Endothelial cell of umbilical vein (primary cell): ENCODE measurements at regions not wholly inside any gene's neighbourhood (a gene's known extent, or its start where the extent isn't known, plus 50 kb on each side); places are given as distances from the start of the nearest gene placed in this dataset.

ENCODE experiments used
- BruUV-seq: library from RNA; stranded (reverse); fragments of 400-500 nt; replicated peaks from 2 replicates; lab custom pipeline; 2021; lab: Mats Ljungman, UMichigan
- CTCF ChIA-PET: fragments of 300-600, 350-600 bp; sonication (Branson Sonifier 250); formaldehyde crosslinking; loops from one replicate; lab custom pipeline; 2021; ENCODE audit warnings: antibody characterized with exemption, inconsistent platforms; lab: Charles Lee
- POLR2A ChIA-PET: fragments of 300-600, 350-600 bp; sonication (Branson Sonifier 250); formaldehyde crosslinking; loops from one replicate; lab custom pipeline; 2021; ENCODE audit warnings: antibody characterized with exemption, inconsistent platforms; lab: Charles Lee
- DNase-seq: peaks from one replicate; pipeline ENCODE4 v3.0.0-alpha.2; 2011; ENCODE audit warnings: low read depth, low spot score
- FAIRE-seq: peaks from 2 replicates; lab custom pipeline; 2011; peaks lifted over from hg19 to GRCh38; lab: Jason Lieb, UNC
- H2AFZ ChIP-seq: 2 replicates; pipeline ENCODE4 v1.6.0; 2012; ENCODE audit warnings: low read depth, low read length, control low read depth, inconsistent platforms
- H3K27ac ChIP-seq: 2 replicates; pipeline ENCODE4 v1.5.1; 2011; ENCODE audit warnings: low read depth, mild to moderate bottlenecking, control low read depth, low read length, moderate library complexity; ENCODE audit not compliant: insufficient read depth
- H3K27me3 ChIP-seq, 2 experiments: 2 replicates each; pipeline versions ENCODE4 v1.6.0 to v1.6.1; 2011; ENCODE audit warnings: low read length in 2 of 2, mixed read lengths in 1 of 2; ENCODE audit not compliant: control insufficient read depth in 2 of 2, insufficient read depth in 2 of 2
- H3K36me3 ChIP-seq, 2 experiments: 2 replicates in 1 of 2; 3 replicates in 1 of 2; pipeline ENCODE4 v1.5.1; 2011; ENCODE audit warnings: low read length in 2 of 2, mild to moderate bottlenecking in 1 of 2, moderate library complexity in 1 of 2; ENCODE audit not compliant: control insufficient read depth in 2 of 2, insufficient read depth in 2 of 2; ENCODE audit errors: extremely low read depth in 1 of 2
- H3K4me1 ChIP-seq: 3 replicates; pipeline ENCODE4 v1.5.1; 2011; ENCODE audit warnings: mild to moderate bottlenecking, low read length; ENCODE audit not compliant: control insufficient read depth, insufficient read depth; ENCODE audit errors: extremely low read depth
- H3K4me2 ChIP-seq: 2 replicates; pipeline ENCODE4 v1.6.1; 2011; ENCODE audit warnings: low read length, control low read depth, mixed read lengths; ENCODE audit not compliant: insufficient read depth
- H3K4me3 ChIP-seq, 3 experiments: fragments of 200-600 bp in 1 of 3; sonication (generic), shearing (Covaris generic) in 1 of 3; replicated peaks in 1 of 3; 2 replicates each; pipeline ENCODE4 v1.5.1; 2011 to 2016; ENCODE audit warnings: control low read depth in 3 of 3, low read length in 3 of 3, mild to moderate bottlenecking in 2 of 3, inconsistent platforms in 1 of 3, low read depth in 1 of 3, moderate library complexity in 1 of 3; ENCODE audit not compliant: insufficient read depth in 1 of 3
- H3K79me2 ChIP-seq: 2 replicates; pipeline ENCODE4 v1.6.0; 2012; ENCODE audit warnings: low read length, inconsistent platforms; ENCODE audit not compliant: control insufficient read depth, insufficient read depth
- H3K9ac ChIP-seq: replicated peaks from 2 replicates; pipeline ENCODE3; 2011; ENCODE audit warnings: low read length, control low read depth; ENCODE audit not compliant: insufficient read depth; ENCODE audit errors: extremely low read depth
- H3K9me1 ChIP-seq: replicated peaks from 3 replicates; pipeline ENCODE4 v1.6.0; 2011; ENCODE audit warnings: mild to moderate bottlenecking, low read length; ENCODE audit not compliant: control insufficient read depth, insufficient read depth; ENCODE audit errors: extremely low read depth
- H3K9me3 ChIP-seq: replicated peaks from 2 replicates; pipeline ENCODE4 v1.5.1; 2012; ENCODE audit warnings: low read length, inconsistent platforms; ENCODE audit not compliant: control insufficient read depth, insufficient read depth
- H4K20me1 ChIP-seq: replicated peaks from 2 replicates; pipeline ENCODE3; 2011; ENCODE audit warnings: mild to moderate bottlenecking, low read length; ENCODE audit not compliant: control insufficient read depth, insufficient read depth; ENCODE audit errors: extremely low read depth
- CTCF ChIP-seq, 2 donors: IDR thresholded peaks; 1 replicate in 1 of 2; 2 replicates in 1 of 2; pipeline ENCODE4 v1.5.1; 2011; ENCODE audit warnings: low read length in 2 of 2, mild to moderate bottlenecking in 2 of 2, moderate library complexity in 2 of 2, control low read depth in 1 of 2, inconsistent platforms in 1 of 2, low read depth in 1 of 2; ENCODE audit not compliant: insufficient read depth in 1 of 2; ENCODE audit errors: extremely low read depth in 1 of 2
- EZH2 ChIP-seq: IDR thresholded peaks from 2 replicates; pipeline ENCODE4 v1.6.1; 2012; ENCODE audit warnings: borderline replicate concordance, low read depth, mild to moderate bottlenecking, moderate library complexity, low read length, inconsistent platforms; ENCODE audit not compliant: severe bottlenecking
- GATA2 ChIP-seq: IDR thresholded peaks from 2 replicates; pipeline ENCODE4 v1.7.0; 2011; ENCODE audit warnings: low read depth, mild to moderate bottlenecking, moderate library complexity, mixed read lengths, low read length; ENCODE audit not compliant: insufficient read length, insufficient read depth
- JUN ChIP-seq: IDR thresholded peaks from 2 replicates; pipeline ENCODE4 v1.6.1; 2011; ENCODE audit warnings: borderline replicate concordance, low read depth; ENCODE audit not compliant: insufficient read length, insufficient read depth
- MAX ChIP-seq: IDR thresholded peaks from 2 replicates; pipeline ENCODE4 v1.6.1; 2011; ENCODE audit not compliant: insufficient read depth, insufficient read length
- MYC ChIP-seq: IDR thresholded peaks from one replicate; pipeline ENCODE4 v1.6.1; 2011; ENCODE audit warnings: mild to moderate bottlenecking, low read depth, low read length
- POLR2A ChIP-seq: IDR thresholded peaks from 2 replicates; pipeline ENCODE4 v1.6.1; 2012; ENCODE audit warnings: low read depth, mild to moderate bottlenecking, control low read depth, low read length
- POLR2AphosphoS5 ChIP-seq: IDR thresholded peaks from 2 replicates; pipeline ENCODE4 v1.6.1; 2012; ENCODE audit warnings: low read depth, mild to moderate bottlenecking, control low read depth, low read length, moderate library complexity; ENCODE audit not compliant: insufficient read depth
- dilution Hi-C: fragments of 300-500 bp; cut with MboI; formaldehyde crosslinking; loops from one replicate; pipeline ENCODE4 v1.15.0; 2019; ENCODE audit warnings: low sequenced_read_pairs; ENCODE audit not compliant: extremely low pct_ligation_motif_present
- intact Hi-C: fragments of 100-400 bp; cut with micrococcal nuclease; formaldehyde crosslinking; loops from one replicate; pipeline ENCODE4 v1.10.0; 2022

GRCh38 chr6:144416244-144416643, 131.1 kb downstream of the UTRN start:
- no peaks in the 10 kb centered on the region for H3K27me3 ChIP-seq
- FAIRE-seq (no peak), DNase-seq (no peak)
- CTCF ChIA-PET, result no interaction called here
- POLR2A ChIA-PET, result no interaction called here
- no peak overlapping the region for H2AFZ ChIP-seq
- peak overlapping the region; percentile 65 for H3K4me2 ChIP-seq
- TF ChIP-seq EZH2 (no peak), MYC (no peak), POLR2AphosphoS5 (no peak)
- dilution Hi-C loops, result no loop called here
- no peaks in the 10 kb centered on the region for H3K9me1 ChIP-seq
- H3K79me2 ChIP-seq, result peaks cover 63% of the 10 kb centered on the region
- peaks cover 6% of the 10 kb centered on the region for H4K20me1 ChIP-seq
- BruUV-seq, result no TSS peak
- peaks cover 25% of the 10 kb centered on the region for H3K4me1 ChIP-seq
- H3K27ac ChIP-seq, result peak overlapping the region; percentile 73
- intact Hi-C loops, result loop anchor here (1.0 to 5.0 kb wide), 2 partner anchors 129 to 200 kb away; partner anchors contain the start of gene UTRN
- no peaks in the 10 kb centered on the region for H3K9me3 ChIP-seq
- no peak overlapping the region for H3K4me3 ChIP-seq
- H3K9ac ChIP-seq, result no peak overlapping the region
- H3K36me3 ChIP-seq, result no peaks in the 10 kb centered on the region

GRCh38 chr6:144416773-144417172, 131.6 kb downstream of the UTRN start:
- dilution Hi-C loops, result no loop called here
- POLR2A ChIA-PET, result no interaction called here
- intact Hi-C loops, result loop anchor here (1.0 to 5.0 kb wide), 2 partner anchors 129 to 200 kb away; partner anchors contain the start of gene UTRN

More at GRCh38 chr6:144416773-144417172, 131.6 kb downstream of the UTRN start:
- no peak overlapping the region for H3K4me3 ChIP-seq
- DNase-seq (no peak), FAIRE-seq (no peak)
- peak overlapping the region; percentile 65 for H3K4me2 ChIP-seq
- TF ChIP-seq GATA2 (no peak), MAX (no peak), MYC (no peak), CTCF (IDR thresholded peaks at IDR 0.05; ENCODE audit: extremely low read depth in 1 of 2, insufficient read depth in 1 of 2, low read depth in 1 of 2, low read length in 2 of 2) (no peak), JUN (no peak), POLR2A (no peak)
- peaks cover 3% of the 10 kb centered on the region for H4K20me1 ChIP-seq
- H3K36me3 ChIP-seq, result no peaks in the 10 kb centered on the region
- no peaks in the 10 kb centered on the region for H3K27me3 ChIP-seq
- no peaks in the 10 kb centered on the region for H3K9me3 ChIP-seq
- no peak overlapping the region for H3K9ac ChIP-seq
- H2AFZ ChIP-seq, result no peak overlapping the region
- peaks cover 59% of the 10 kb centered on the region for H3K79me2 ChIP-seq
- CTCF ChIA-PET, result no interaction called here
- H3K27ac ChIP-seq, result peak overlapping the region; percentile 73
- H3K9me1 ChIP-seq, result no peaks in the 10 kb centered on the region
- H3K4me1 ChIP-seq, result peaks cover 25% of the 10 kb centered on the region
- no TSS peak for BruUV-seq
